Duodenal mucosa (tissue), 2 donors: ENCODE measurements at regions not wholly inside any gene's neighbourhood (a gene's known extent, or its start where the extent isn't known, plus 50 kb on each side); places are given as distances from the start of the nearest gene placed in this dataset.

Experiments
- H3K27ac ChIP-seq: one replicate; pipeline ENCODE4 v1.7.0; 2013; ENCODE audit warnings: low read depth, low read length
- H3K27me3 ChIP-seq, 2 donors: one replicate each; pipeline ENCODE4 v1.7.0; 2013; ENCODE audit warnings: low read length in 2 of 2, control low read depth in 1 of 2; ENCODE audit not compliant: insufficient read depth in 2 of 2, control insufficient read depth in 1 of 2
- H3K36me3 ChIP-seq, 2 donors: one replicate each; pipeline ENCODE4 v1.7.0; 2013; ENCODE audit warnings: low read length in 2 of 2, control low read depth in 1 of 2; ENCODE audit not compliant: insufficient read depth in 2 of 2, control insufficient read depth in 1 of 2
- H3K4me1 ChIP-seq, 2 donors: one replicate each; pipeline ENCODE4 v1.7.0; 2013; ENCODE audit warnings: low read length in 2 of 2, control low read depth in 1 of 2; ENCODE audit not compliant: insufficient read depth in 2 of 2, control insufficient read depth in 1 of 2
- H3K4me3 ChIP-seq, 2 donors: one replicate each; pipeline ENCODE4 v1.7.0; 2013; ENCODE audit warnings: low read length in 2 of 2, low read depth in 1 of 2
- H3K9ac ChIP-seq, 2 donors: one replicate each; pipeline ENCODE4 v1.7.0; 2013; ENCODE audit warnings: low read length in 2 of 2, low read depth in 1 of 2
- H3K9me3 ChIP-seq, 2 donors: one replicate each; pipeline ENCODE4 v1.7.0; 2013; ENCODE audit warnings: low read length in 2 of 2, control low read depth in 1 of 2; ENCODE audit not compliant: control insufficient read depth in 1 of 2

- Histone ChIP-seq H3K4me1 (no peaks in the 10 kb centered on the region), H3K9ac (no peak overlapping the region), H3K27me3 (no peaks in the 10 kb centered on the region), H3K36me3 (no peaks in the 10 kb centered on the region), H3K27ac (no peak overlapping the region), H3K9me3 (no peaks in the 10 kb centered on the region), H3K4me3 (no peak overlapping the region)
Measured at GRCh38 chr13:53165261-53165660, 136.6 kb downstream of the OLFM4 start.

GRCh38 chr13:53167561-53167960 is 138.9 kb downstream of the OLFM4 start:
- Histone ChIP-seq H3K4me1 (no peaks in the 10 kb centered on the region), H3K9me3 (no peaks in the 10 kb centered on the region), H3K4me3 (no peak overlapping the region), H3K9ac (no peak overlapping the region), H3K27me3 (no peaks in the 10 kb centered on the region), H3K27ac (no peak overlapping the region), H3K36me3 (no peaks in the 10 kb centered on the region)

GRCh38 chr13:53170910-53171309 is 142.3 kb downstream of the OLFM4 start:
- Histone ChIP-seq H3K27ac (no peak overlapping the region), H3K9me3 (no peaks in the 10 kb centered on the region), H3K4me1 (no peaks in the 10 kb centered on the region), H3K27me3 (no peaks in the 10 kb centered on the region), H3K36me3 (no peaks in the 10 kb centered on the region), H3K4me3 (no peak overlapping the region), H3K9ac (no peak overlapping the region)

- H3K4me3 ChIP-seq, result no peak overlapping the region
- no peaks in the 10 kb centered on the region for H3K36me3 ChIP-seq
- no peaks in the 10 kb centered on the region for H3K4me1 ChIP-seq
- no peak overlapping the region for H3K9ac ChIP-seq
- H3K9me3 ChIP-seq, result no peaks in the 10 kb centered on the region
- no peak overlapping the region for H3K27ac ChIP-seq
- H3K27me3 ChIP-seq, result no peaks in the 10 kb centered on the region
Measured at GRCh38 chr13:53174545-53174944, 145.9 kb downstream of the OLFM4 start.

- H3K36me3 ChIP-seq, result no peaks in the 10 kb centered on the region
- H3K27me3 ChIP-seq, result no peaks in the 10 kb centered on the region
- peaks cover 0 to 4% of the 10 kb centered on the region in 2 donors for H3K9me3 ChIP-seq
- H3K4me1 ChIP-seq, result no peaks in the 10 kb centered on the region
- no peak overlapping the region for H3K9ac ChIP-seq
- H3K27ac ChIP-seq, result no peak overlapping the region
- H3K4me3 ChIP-seq, result no peak overlapping the region
Measured at GRCh38 chr13:53180684-53181083, 152.1 kb downstream of the OLFM4 start.

- no peaks in the 10 kb centered on the region for H3K36me3 ChIP-seq
- no peaks in the 10 kb centered on the region for H3K4me1 ChIP-seq
- H3K9me3 ChIP-seq, result peaks cover 0 to 4% of the 10 kb centered on the region in 2 donors
- H3K9ac ChIP-seq, result no peak overlapping the region
- H3K27ac ChIP-seq, result no peak overlapping the region
- H3K27me3 ChIP-seq, result no peaks in the 10 kb centered on the region
- H3K4me3 ChIP-seq, result no peak overlapping the region
Measured at GRCh38 chr13:53182724-53183123, 154.1 kb downstream of the OLFM4 start.

GRCh38 chr13:53188120-53188519 is 159.5 kb downstream of the OLFM4 start:
- no peak overlapping the region for H3K9ac ChIP-seq
- peaks cover 0 to 4% of the 10 kb centered on the region in 2 donors for H3K9me3 ChIP-seq
- H3K36me3 ChIP-seq, result no peaks in the 10 kb centered on the region
- H3K4me3 ChIP-seq, result no peak overlapping the region
- no peak overlapping the region for H3K27ac ChIP-seq
- no peaks in the 10 kb centered on the region for H3K4me1 ChIP-seq
- H3K27me3 ChIP-seq, result no peaks in the 10 kb centered on the region

GRCh38 chr13:53189162-53189561 is 160.5 kb downstream of the OLFM4 start:
- no peaks in the 10 kb centered on the region for H3K4me1 ChIP-seq
- H3K27ac ChIP-seq, result no peak overlapping the region
- H3K4me3 ChIP-seq, result no peak overlapping the region
- H3K9me3 ChIP-seq, result peaks cover 0 to 4% of the 10 kb centered on the region in 2 donors
- H3K9ac ChIP-seq, result no peak overlapping the region
- no peaks in the 10 kb centered on the region for H3K36me3 ChIP-seq
- no peaks in the 10 kb centered on the region for H3K27me3 ChIP-seq

GRCh38 chr13:53191091-53191490 is 162.5 kb downstream of the OLFM4 start:
- H3K27me3 ChIP-seq, result no peaks in the 10 kb centered on the region
- H3K27ac ChIP-seq, result no peak overlapping the region
- no peaks in the 10 kb centered on the region for H3K4me1 ChIP-seq
- no peak overlapping the region for H3K9ac ChIP-seq
- no peaks in the 10 kb centered on the region for H3K9me3 ChIP-seq
- no peaks in the 10 kb centered on the region for H3K36me3 ChIP-seq
- no peak overlapping the region for H3K4me3 ChIP-seq

GRCh38 chr13:53197424-53197823 is 168.8 kb downstream of the OLFM4 start:
- H3K4me3 ChIP-seq, result no peak overlapping the region
- H3K27me3 ChIP-seq, result peaks cover 0 to 6% of the 10 kb centered on the region in 2 donors
- H3K9me3 ChIP-seq, result no peaks in the 10 kb centered on the region

GRCh38 chr13:53198017-53198416 is 169.4 kb downstream of the OLFM4 start:
- no peak overlapping the region for H3K4me3 ChIP-seq
- no peaks in the 10 kb centered on the region for H3K36me3 ChIP-seq
- H3K9me3 ChIP-seq, result no peaks in the 10 kb centered on the region
- no peaks in the 10 kb centered on the region for H3K4me1 ChIP-seq
- H3K27me3 ChIP-seq, result peaks cover 0 to 6% of the 10 kb centered on the region in 2 donors
- no peak overlapping the region for H3K9ac ChIP-seq
- H3K27ac ChIP-seq, result no peak overlapping the region

More at GRCh38 chr13:53197424-53197823, 168.8 kb downstream of the OLFM4 start:
- no peaks in the 10 kb centered on the region for H3K36me3 ChIP-seq
- H3K4me1 ChIP-seq, result no peaks in the 10 kb centered on the region
- no peak overlapping the region for H3K27ac ChIP-seq
- H3K9ac ChIP-seq, result no peak overlapping the region
